HG03571 (cell line): ENCODE measurements at regions not wholly inside any gene's neighbourhood (a gene's known extent, or its start where the extent isn't known, plus 50 kb on each side); places are given as distances from the start of the nearest gene placed in this dataset.
"Not testable (repeated sequence)": the region's sequence is repeated elsewhere in the genome, so short reads cannot be mapped to it uniquely, and the experiment has no call there.

Experiments used
- ATAC-seq: cut with Tn5 transposase; IDR thresholded peaks from one replicate; pipeline ENCODE4 v1.9.1; 2021; ENCODE audit not compliant: unreplicated experiment

DNA sequence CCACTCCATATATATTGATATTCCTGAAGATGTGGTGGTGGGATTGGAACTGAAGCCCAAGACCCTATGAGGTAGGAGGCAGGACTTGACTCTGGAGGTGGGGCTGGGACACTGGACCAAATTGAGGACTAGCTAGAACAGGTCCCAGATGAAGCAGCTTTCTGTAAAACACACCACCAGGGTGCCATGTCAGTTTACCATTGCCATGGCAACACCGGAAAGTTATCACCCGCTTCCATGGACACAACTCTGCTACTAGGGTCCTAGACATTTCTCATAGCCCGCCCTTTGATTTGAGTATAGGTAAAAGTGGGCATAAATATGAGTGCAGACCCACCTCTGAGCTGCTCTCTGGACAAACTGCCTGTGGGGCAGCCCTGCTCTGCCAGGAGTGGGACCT is 490.5 kb upstream of the PFKP start:
- no peak for ATAC-seq

DNA sequence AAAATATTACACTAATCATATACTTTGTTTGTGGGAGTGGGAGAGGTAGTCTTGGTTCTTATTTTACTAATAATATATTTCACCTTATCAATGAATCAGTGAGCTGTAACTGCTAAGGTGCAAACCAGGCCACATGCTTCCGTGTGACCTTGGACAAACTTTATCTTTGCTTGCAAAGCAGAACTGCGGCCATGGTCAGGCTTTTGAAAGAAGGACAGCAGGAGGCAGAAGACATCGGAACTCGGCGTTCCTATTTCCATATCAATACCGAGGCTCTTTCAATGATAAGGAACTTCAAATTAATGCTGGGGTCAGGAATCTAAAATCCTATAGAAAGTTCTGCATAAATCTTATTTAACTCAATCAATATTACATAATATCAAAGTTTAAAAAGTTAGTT is 491.9 kb upstream of the PFKP start:
- ATAC-seq, result no peak

- ATAC-seq, result no peak
Observed at GRCh38 chr10:2572611-2573010, 494.7 kb upstream of the PFKP start.

- ATAC-seq, result peak; percentile 88
Observed at GRCh38 chr10:2556883-2557282, 510.5 kb upstream of the PFKP start.

- ATAC-seq, result no peak
Observed at GRCh38 chr10:2548071-2548470, 519.3 kb upstream of the PFKP start.

- ATAC-seq, result no peak
Observed at GRCh38 chr10:2547606-2548005, 519.7 kb upstream of the PFKP start.

GRCh38 chr10:2546894-2547293 is 520.5 kb upstream of the PFKP start:
- ATAC-seq, result not testable (repeated sequence)

DNA sequence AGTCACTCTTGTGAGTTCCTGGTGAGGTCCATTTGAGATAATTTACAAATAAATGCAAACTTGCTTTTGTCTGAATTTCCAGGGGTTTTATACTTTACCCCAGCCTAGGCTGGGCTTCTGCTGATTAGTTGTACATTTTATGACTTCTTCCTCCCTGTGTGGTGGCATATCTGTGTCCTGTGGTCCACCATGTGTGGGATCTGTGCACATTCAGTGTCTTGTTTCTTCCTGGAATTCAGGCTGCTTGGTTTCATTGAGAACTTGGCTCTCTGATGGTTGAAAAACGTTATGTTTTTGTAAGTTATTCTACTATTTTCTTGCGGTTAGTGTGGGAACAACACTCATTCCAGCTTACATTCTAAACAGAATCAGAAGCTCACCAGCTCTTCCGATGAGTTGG is 523.4 kb upstream of the PFKP start:
- ATAC-seq, result no peak

DNA sequence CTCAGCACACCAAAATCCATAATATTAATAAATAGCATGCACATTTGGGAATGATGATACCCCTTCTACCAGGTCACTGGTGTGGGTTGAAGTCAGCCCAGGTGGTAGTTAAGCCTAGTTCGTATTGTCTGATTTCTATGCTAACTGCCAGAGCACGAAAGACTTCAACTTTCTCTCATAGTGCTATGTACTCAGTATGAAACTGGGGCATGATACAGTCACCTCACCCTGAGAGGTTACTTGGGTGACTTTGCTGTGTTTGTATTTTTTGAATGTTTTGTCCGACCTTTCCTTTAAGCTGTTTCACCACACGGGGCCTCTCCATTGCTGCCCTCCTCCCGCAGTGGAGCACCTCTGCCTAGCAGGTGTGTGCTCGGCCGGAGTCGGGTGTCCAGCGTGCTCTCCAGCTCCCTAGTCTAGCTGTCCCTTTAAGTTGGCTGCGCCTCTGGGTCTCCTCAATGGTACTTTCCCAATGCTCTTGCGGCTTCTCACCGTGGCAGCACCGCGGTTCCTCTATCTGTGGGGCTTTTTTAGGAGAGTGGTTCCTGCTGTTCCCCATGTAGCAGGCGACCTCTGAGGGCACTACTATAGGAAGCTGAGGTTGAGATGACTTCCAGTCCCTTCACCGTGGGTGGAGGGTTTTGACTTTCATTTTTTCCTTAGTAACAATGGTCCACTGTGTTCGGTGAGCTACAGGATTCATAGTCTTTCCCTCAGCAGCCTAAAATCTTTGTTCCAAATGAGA is 524.0 kb upstream of the PFKP start:
- ATAC-seq, result no peak

- ATAC-seq, result no peak
Observed at GRCh38 chr10:2541176-2541575, 526.2 kb upstream of the PFKP start.

GRCh38 chr10:2529945-2530344 is 537.4 kb upstream of the PFKP start:
- no peak for ATAC-seq

DNA sequence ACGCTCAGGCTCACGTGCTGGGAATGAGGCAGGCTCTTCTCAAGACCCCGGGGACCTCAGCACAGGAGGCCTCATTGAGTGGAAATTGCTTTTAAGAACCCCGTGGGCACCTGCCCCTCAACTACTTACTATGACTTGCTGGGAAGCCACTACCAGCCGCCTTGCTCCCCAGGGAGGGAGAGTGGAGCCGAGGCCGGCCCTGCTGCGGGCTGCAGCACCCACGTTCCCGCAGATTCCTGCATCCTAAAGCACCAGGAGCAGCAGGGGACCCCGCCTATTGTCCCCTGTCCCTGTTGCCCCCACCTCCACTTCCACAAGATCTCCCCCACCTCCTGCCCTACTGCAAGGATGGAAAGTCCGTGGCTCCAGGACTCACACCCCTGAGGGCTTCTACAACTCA is 541.6 kb upstream of the PFKP start:
- no peak for ATAC-seq

- no peak for ATAC-seq
Observed at GRCh38 chr10:2519139-2519538, 548.2 kb upstream of the PFKP start.

DNA sequence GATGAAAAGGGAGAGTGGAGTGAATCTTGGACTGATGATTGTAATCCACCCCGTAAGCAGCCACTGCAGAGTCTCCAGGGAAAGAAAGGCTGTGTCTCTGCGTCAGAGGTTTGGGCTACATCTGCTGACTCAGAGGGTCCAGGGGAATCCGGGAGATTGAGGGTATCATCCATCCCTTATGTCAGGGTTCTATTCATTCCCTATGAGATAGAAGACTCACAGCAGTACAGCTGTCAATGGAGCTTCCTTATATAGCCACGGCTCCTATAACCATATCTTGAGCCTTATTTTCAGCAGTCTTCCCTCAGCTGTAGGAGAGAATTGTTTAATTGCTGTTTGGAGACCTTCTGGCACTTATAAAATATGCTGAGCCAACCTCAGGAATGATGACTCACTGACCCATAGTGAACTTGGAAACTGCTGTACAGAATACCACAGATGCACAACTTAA is 558.2 kb upstream of the PFKP start:
- no peak for ATAC-seq

- not testable (repeated sequence) for ATAC-seq
Observed at GRCh38 chr10:2501366-2501940, 565.9 kb upstream of the PFKP start.

- no peak for ATAC-seq
Observed at GRCh38 chr10:2494399-2494798, 572.9 kb upstream of the PFKP start.

DNA sequence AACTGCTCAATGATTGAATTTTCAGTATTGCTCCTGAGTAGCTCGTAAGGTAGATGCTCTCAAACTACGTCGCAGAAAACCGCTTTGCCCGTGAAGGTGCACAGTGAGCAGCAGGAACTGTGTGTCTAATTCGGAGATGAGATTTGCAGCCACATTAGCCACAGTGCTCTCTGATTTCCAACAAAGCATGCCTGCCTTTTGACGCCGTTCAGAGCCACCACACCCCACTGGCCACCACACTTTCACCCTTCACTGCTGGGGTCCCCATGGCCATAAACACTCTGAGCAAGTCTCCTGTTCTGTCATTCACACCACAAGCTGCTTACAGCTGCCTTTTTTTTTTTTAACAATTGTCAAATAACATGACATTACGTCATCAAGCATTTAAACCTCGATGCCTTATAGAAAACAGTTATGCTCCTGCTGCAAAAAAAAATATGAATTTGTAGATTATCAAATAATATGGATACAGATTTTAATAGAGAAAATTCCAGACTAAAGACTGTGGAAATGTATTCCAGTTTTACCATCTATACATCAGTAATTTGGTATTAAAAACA is 578.8 kb upstream of the PFKP start:
- ATAC-seq, result no peak

GRCh38 chr10:2487921-2488320 is 579.4 kb upstream of the PFKP start:
- ATAC-seq, result no peak

GRCh38 chr10:2478656-2479055 is 588.7 kb upstream of the PFKP start:
- no peak for ATAC-seq

- ATAC-seq, result no peak
Observed at GRCh38 chr10:2476812-2477553, 590.4 kb upstream of the PFKP start.

GRCh38 chr10:2476218-2476811 is 591.0 kb upstream of the PFKP start:
- no peak for ATAC-seq
